ENCODE measurements at regions not wholly inside any gene's neighbourhood (a gene's known extent, or its start where the extent isn't known, plus 50 kb on each side); places are given as distances from the start of the nearest gene placed in this dataset.

DNA sequence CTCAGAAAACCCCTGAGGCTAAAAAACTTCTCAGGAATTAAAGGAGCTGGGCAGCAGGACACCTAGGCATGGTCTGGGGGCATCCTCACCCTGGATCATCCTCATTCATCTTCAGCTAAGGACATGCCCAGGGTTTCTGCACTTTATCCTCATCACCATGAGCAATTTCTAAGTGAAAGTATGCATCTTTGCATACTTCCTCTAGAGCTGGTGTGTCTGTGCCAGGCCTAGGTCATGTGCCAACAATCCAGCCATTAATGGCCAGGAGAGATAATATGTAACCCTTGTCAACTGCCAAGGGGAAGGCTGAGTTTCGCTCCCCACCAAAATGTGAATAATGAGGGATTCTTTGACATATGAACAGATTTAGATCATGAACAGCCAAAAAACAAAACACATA, 160.5 kb downstream of the KITLG start:
- H3K9me3 Mint-ChIP-seq, result no peaks in the 10 kb centered on the region
- H3K36me3 Mint-ChIP-seq, result no peaks in the 10 kb centered on the region
- TF ChIP-seq, protein P1, sequence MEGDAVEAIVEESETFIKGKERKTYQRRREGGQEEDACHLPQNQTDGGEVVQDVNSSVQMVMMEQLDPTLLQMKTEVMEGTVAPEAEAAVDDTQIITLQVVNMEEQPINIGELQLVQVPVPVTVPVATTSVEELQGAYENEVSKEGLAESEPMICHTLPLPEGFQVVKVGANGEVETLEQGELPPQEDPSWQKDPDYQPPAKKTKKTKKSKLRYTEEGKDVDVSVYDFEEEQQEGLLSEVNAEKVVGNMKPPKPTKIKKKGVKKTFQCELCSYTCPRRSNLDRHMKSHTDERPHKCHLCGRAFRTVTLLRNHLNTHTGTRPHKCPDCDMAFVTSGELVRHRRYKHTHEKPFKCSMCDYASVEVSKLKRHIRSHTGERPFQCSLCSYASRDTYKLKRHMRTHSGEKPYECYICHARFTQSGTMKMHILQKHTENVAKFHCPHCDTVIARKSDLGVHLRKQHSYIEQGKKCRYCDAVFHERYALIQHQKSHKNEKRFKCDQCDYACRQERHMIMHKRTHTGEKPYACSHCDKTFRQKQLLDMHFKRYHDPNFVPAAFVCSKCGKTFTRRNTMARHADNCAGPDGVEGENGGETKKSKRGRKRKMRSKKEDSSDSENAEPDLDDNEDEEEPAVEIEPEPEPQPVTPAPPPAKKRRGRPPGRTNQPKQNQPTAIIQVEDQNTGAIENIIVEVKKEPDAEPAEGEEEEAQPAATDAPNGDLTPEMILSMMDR (conservative IDR thresholded peaks at IDR 0.05), result no peak
- no peaks in the 10 kb centered on the region for H3K27me3 Mint-ChIP-seq
- no peak overlapping the region for H3K27ac Mint-ChIP-seq
- DNase-seq (ENCODE audit: extremely low spot score, unreplicated experiment), result no peak
- no peaks in the 10 kb centered on the region for H3K4me1 Mint-ChIP-seq (ENCODE audit: unreplicated experiment)
- H3K4me3 Mint-ChIP-seq, result no peak overlapping the region

DNA sequence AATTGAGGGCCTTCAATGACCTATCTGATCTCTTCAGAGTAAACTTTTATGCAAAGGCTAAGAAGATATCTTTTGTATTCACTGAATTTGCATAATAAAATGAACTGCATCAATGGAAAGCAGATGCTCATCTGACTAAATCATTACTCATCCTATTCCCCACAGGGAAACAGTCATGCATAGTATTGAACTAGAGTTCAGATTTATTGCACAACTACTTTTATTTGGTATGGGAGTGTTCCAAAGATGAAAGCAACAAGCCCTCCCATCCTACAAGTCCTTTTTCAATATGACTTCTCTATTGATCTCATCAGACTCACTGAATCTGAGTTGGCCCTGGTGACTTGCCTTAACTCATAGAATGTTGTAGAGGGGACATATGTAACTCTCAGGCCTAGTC, 159.8 kb downstream of the KITLG start:
- H3K9me3 Mint-ChIP-seq, result no peaks in the 10 kb centered on the region
- H3K4me1 Mint-ChIP-seq (ENCODE audit: unreplicated experiment), result no peaks in the 10 kb centered on the region

DNA sequence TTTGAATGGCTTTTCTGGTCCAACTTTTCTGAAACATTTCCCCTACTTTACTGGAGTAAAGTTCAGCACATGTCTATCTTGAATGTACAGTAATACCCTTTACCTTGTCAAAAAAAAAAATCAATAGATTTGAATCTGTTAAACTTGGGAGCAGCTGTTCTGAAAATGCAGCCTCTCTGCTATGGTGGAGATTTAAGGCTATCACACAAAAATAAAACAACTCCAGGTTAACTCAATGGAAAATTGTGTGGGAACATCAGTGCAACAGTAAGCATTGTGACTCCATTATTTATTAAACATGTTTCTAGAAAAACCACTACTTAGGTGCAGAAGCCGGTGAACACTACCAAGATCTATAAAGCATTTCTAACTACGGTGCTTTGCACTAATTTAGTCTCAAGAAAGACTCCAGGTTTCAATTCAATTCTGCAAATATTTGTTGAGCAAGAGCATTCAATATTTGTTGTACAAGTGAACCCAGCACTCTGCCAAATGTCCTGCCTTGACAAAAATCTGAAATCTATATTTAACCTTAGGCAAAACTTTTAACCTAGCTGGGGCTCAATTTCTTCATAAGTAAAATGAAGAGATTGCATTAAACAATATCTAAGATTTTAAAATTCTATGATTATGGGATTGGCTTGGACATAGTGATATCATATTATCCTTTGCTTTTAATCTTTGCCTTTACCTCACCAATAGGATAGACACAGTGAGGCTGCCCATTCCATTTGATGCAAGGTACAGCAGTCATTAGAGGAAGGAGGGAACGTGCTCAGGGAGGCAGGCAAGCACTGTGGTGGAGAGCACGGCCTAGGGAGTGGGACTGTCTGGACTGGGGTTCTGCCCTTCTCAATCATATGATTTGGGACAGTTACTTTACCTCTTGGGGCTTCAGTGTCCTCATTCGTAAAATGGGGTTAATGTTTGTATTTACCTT, 155.2 kb downstream of the KITLG start:
- no peaks in the 10 kb centered on the region for H3K36me3 Mint-ChIP-seq
- no peak overlapping the region for H3K27ac Mint-ChIP-seq
- TF ChIP-seq, protein P1 (conservative IDR thresholded peaks at IDR 0.05), result no peak
- H3K9me3 Mint-ChIP-seq, result peaks cover 5% of the 10 kb centered on the region
- H3K27me3 Mint-ChIP-seq, result no peaks in the 10 kb centered on the region
- H3K4me1 Mint-ChIP-seq (ENCODE audit: unreplicated experiment), result no peaks in the 10 kb centered on the region
- H3K4me3 Mint-ChIP-seq, result no peak overlapping the region
- no peak for DNase-seq (ENCODE audit: extremely low spot score, unreplicated experiment)

More for the DNA sequence above, 159.8 kb downstream of the KITLG start:
- no peak overlapping the region for H3K4me3 Mint-ChIP-seq
- H3K36me3 Mint-ChIP-seq, result no peaks in the 10 kb centered on the region
- no peak overlapping the region for H3K27ac Mint-ChIP-seq
- no peaks in the 10 kb centered on the region for H3K27me3 Mint-ChIP-seq
- TF ChIP-seq, protein P1 (conservative IDR thresholded peaks at IDR 0.05), result no peak
- DNase-seq (ENCODE audit: extremely low spot score, unreplicated experiment), result no peak

DNA sequence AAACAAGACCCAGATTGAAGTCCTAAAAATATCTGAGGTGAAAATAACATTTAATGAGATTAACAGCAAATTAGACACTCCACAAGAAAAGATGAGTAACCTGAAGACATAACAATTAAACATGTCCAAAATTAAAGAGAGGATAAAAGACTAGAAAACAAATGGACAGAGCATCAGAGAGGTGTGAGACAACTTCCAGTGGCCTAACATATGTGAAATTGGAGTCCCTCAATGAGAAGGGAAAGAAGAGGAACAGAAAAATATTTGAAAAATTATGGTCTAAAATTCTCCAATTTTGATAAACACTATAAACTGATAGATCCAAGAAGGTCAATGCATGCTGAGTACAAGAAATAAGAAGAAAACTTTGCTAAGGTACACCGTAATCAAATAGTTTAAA, 151.9 kb downstream of the KITLG start:
- Mint-ChIP-seq H3K9me3 (peaks cover 5% of the 10 kb centered on the region), H3K27ac (no peak overlapping the region), H3K36me3 (no peaks in the 10 kb centered on the region), H3K27me3 (no peaks in the 10 kb centered on the region), H3K4me3 (no peak overlapping the region), H3K4me1 (ENCODE audit: unreplicated experiment) (no peaks in the 10 kb centered on the region)
- no peak for DNase-seq (ENCODE audit: extremely low spot score, unreplicated experiment)
- TF ChIP-seq, protein P1 (conservative IDR thresholded peaks at IDR 0.05), result no peak

DNA sequence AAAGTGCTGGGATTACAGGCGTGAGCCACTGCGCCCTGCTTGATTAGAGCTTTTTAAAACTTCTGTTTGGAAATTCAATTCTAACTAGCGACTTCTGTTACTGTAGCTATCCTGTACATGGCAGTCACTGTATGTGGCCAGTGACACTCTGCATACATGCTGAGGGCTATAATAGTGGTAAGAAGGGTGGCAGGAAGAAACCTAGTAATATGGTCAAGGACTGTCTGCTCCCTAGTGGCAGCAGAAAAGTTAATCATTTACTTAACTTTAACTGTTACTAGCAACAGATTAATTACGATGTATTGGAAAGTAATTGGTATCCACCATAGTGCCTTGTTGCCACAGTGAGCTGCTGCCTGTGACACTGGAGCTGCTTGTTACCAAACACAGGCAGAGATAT, 149.0 kb downstream of the KITLG start:
- Mint-ChIP-seq H3K27ac (no peak overlapping the region), H3K36me3 (no peaks in the 10 kb centered on the region), H3K4me3 (no peak overlapping the region), H3K27me3 (no peaks in the 10 kb centered on the region), H3K9me3 (peaks cover 5% of the 10 kb centered on the region), H3K4me1 (ENCODE audit: unreplicated experiment) (no peaks in the 10 kb centered on the region)
- TF ChIP-seq, protein P1 (conservative IDR thresholded peaks at IDR 0.05), result no peak
- DNase-seq (ENCODE audit: extremely low spot score, unreplicated experiment), result no peak
